ENCODE measurements at regions not wholly inside any gene's neighbourhood (a gene's known extent, or its start where the extent isn't known, plus 50 kb on each side); places are given as distances from the start of the nearest gene placed in this dataset.

DNA sequence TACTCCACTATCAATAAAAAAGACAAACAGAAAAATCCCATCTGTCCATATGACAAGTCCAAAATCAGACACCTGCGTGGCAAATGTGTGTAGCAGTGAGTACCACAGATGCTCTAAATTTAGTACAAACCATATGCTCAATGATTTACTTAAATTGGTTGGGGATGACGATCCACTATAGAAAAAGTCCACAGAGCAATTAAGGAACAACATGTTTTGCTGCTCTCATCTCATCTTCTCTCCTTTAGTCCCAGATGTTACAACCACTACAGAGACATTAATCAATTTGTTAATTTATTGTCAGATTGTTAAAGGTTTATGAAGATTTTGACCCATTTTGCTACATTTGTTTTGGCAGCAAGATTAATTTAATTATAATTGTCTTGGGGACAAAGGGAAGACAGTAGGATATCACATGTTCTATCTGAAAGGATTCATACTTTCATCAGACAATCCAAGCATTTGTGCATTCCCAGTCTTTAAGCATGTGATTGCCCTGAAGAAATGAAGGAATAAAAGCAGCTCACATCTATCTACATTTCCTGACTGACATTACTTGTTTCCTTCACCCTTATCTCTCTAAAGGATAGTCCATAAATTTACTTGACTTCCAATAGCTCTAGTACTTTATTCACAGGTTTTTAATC, 2268.1 kb downstream of the PCDH7 start:
- H3K4me3 ChIP-seq (ENCODE audit: low read length): no peak overlapping the region
- DNase-seq (ENCODE audit: low read depth, low spot score): no peak

DNA sequence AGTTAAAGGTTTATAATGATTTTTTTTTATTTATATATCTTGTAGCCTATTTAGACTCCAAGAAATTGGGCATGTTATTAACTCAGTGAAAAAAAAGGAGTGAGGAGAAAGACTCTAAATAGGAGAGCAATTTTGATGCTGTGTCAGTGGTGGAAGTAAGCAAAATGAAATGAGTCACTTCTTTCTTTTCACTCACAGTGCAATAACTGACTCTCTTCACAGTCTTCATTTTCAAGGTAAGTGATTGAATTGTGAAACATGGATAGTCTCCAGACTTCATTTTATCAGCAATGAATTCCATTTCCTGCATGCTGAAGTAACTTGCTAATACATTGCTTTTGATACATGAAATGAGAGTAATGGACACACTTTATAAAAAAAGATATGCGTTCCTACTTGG, 2271.5 kb downstream of the PCDH7 start:
- H3K4me3 ChIP-seq (ENCODE audit: low read length): no peak overlapping the region
- DNase-seq (ENCODE audit: low read depth, low spot score): no peak

DNA sequence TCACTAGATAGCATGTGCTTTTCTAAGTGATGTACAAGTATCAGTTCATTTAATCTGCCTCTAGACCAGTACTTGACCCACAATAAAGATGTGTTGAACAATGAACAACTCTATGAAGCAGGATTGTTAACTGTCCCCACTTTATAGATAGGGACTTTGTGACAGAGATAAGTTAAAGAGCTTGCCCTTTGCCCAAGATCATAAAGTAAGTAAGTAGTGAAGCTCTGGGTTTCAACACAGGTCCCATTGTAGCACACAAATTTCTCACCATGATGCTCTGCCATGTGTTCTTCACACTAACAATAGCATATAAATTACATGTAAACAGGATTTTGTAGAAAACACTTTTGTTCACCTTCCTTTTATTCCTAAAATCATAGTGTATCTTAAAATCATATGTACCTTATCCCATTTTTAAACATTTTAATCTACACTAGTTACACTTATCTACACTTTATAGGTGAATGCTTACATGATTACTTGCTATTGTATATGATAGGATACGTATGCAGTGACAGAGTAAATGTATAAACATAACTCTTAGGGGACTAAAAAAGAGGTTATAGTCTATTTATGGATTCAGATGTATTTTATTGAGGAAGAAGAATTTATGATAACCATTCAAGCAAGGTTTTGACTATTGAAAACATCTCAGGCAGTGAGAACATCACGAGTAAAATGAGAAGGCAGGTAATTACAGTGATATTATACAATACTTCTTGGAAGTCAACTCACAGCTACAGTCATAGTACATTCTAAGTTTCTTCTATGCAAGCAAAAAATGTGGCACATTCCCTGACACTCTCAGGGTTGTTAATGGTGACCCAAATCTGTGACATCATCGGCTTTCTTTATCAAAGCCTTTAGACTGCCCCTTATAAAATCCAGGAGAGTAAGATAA, 2275.1 kb downstream of the PCDH7 start:
- H3K4me3 ChIP-seq (ENCODE audit: low read length): no peak overlapping the region
- no peak for DNase-seq (ENCODE audit: low read depth, low spot score)

DNA sequence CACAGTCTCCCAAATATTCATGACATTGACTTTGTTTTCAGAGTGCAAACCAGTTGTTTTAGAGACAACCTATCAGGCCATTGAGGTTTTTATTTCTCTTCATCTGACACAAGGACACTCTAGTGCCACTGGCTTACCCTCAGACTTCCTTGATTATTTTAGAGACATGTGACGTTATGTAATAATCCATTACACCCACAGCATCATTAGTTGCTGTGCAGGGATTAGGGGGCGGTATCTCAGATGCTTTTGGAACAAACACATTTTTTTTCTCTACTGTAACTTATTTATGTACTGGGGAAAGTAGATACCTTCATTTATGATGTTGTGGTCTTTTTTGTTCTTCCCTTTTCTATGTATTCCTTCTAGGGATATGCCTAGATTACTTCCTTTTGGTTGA, 2293.1 kb downstream of the PCDH7 start:
- DNase-seq (ENCODE audit: low read depth, low spot score): no peak

DNA sequence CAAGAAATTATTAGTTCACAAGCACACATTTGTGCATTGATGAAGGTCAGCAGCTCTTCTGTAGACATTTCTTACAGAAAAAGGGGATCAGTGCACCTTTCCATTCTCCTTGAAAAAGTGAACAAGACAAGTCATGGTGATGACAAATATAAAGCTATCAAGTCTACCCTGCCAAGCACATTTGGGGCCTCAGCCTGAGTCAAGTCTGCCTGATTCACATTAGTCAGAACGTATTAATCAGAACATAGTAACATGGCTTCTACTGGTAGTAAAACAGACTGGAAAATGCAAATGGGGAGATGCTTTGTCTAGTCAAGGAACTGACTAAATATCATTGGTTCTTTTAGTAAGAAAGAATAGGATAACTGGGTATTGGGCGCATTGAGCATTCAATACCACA, 2305.1 kb downstream of the PCDH7 start:
- H3K4me3 ChIP-seq (ENCODE audit: low read length): no peak overlapping the region
- no peak for DNase-seq (ENCODE audit: low read depth, low spot score)

More for the DNA sequence above, 2293.1 kb downstream of the PCDH7 start:
- H3K4me3 ChIP-seq (ENCODE audit: low read length): no peak overlapping the region

DNA sequence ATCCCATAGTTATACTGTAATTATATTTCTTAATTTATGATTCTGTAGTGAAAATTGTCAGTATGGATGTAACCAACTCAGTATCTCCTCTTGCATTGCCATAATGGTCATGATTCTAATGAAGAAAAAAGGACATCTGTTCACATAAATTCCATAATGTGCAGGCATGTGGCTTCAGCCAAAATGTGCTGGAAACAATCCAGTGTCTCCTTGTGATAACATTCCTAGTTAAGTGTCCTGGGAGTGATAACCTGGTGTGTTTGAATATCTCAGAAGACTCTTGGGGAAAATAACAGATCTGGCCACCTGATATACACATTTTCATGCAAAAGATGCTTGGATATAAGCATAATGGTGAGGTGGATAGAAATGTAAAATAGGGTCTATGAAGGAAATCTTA, 2309.8 kb downstream of the PCDH7 start:
- H3K4me3 ChIP-seq (ENCODE audit: low read length): no peak overlapping the region
- no peak for DNase-seq (ENCODE audit: low read depth, low spot score)

DNA sequence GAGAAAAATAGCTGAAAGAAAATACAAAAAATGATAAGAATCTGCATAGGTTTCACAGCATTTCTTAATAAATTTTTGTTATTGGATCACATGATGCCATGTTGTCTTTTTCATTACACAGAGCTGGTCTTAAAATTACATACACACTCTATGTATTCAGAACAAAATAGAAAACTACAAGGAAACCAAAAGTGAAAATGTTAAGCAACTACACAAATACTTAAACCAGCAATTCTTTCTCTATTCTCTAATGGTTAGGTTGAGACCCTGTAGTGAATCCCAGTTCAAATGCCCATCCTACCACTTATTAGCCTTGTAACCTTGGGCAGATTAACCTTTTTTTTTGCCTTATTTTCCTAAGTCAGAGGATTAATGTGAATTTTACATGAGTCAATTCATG, 2311.2 kb downstream of the PCDH7 start:
- no peak for DNase-seq (ENCODE audit: low read depth, low spot score)
- no peak overlapping the region for H3K4me3 ChIP-seq (ENCODE audit: low read length)

DNA sequence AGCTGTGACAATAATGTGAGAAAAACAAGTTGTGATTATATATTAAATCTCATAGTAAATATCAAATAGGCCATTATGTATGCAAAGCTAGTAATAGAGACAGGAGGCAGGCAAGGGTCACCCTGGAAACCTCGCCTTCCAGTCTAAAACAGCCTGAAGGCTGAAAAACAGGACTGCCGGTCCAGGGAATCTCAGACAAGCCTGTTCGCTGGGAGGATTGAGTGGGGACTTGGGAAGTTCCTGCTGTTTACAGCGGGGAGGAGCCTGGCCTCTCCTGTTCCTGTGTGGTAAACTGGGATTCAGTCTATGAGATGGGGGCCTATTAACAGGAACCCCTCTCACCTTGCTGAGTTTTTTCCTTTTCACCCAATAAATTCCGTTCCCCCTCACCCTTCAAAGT, 2317.3 kb downstream of the PCDH7 start:
- H3K4me3 ChIP-seq (ENCODE audit: low read length): no peak overlapping the region
- no peak for DNase-seq (ENCODE audit: low read depth, low spot score)

DNA sequence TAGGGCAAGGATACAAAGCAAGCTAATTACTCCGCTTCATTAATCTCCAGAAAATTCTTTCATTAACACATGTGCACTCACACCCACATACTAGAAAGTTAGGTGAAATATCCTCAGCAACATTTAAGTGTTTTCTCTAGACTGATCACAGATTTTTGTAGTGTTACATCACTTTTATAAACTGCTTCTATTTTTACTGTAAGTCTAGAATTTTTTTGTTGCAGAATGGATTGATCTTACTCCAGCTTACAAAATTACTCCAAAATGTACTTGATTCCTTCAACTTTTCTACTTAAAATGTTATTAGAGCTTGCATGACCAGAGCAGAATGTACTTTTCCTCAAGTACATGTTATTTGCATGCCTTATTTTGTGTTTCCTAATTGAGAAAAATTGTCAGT, 2325.2 kb downstream of the PCDH7 start:
- no peak for DNase-seq (ENCODE audit: low read depth, low spot score)
- no peak overlapping the region for H3K4me3 ChIP-seq (ENCODE audit: low read length)

DNA sequence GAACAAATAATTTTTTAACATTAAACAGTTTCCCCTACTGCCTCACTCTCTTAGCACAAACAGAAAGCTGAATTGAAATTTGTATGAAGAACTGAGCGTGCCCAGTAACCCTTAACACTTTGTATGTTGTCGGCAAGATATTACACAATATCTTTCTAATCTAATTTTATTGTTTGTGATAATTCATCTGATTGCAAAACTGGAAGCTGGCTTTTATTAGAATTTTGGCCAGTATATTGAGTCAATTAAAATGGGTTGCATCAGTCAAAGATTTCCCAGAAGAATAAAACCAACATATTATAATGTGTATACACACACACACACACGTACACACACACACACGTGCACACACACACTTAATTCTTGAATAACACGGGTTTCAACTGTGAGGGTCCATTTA, 2332.1 kb downstream of the PCDH7 start:
- DNase-seq (ENCODE audit: low read depth, low spot score): no peak
- no peak overlapping the region for H3K4me3 ChIP-seq (ENCODE audit: low read length)

DNA sequence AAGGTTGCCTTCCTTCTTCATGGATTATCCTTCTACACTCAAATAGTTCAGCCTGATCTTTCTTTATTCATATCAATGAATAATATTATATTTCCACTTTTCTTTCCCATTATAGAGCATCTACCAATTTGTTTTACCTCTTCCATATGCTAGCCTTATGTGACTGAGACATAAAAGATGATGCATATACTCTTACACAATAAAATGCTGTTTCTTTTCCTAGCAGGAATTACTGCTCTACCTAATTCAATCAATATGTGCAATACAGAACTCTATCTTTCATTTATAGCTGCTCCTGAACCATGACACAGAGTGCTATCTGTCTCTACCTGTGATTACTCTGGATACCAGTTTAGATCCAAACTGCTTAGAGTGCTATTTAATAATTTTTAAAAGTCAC, 2334.0 kb downstream of the PCDH7 start:
- no peak for DNase-seq (ENCODE audit: low read depth, low spot score)
- no peak overlapping the region for H3K4me3 ChIP-seq (ENCODE audit: low read length)

DNA sequence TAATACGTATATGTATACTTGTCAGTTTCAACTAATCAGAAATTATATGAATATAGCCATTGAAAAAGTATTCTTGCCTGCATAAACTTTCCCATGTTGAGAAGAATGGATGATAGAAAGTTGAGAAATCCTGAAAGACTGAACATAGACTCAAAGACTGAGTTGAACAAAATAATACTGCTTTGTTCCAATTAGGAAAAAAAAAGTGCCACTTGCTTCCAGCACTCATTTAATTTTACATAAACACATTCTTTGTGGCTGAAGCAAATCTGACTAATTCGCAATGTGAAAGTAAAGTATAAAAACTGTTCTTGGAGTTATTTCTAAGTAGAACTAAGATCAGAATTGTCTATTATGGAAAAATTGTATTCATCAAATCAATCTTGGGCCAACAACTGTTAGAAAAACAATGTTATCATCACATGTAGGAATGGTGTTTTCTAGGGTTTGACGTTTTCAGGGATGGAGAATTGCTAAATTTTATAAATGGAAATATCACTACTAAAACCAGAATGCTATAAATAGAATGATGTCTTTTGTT, 2334.6 kb downstream of the PCDH7 start:
- no peak for DNase-seq (ENCODE audit: low read depth, low spot score)

DNA sequence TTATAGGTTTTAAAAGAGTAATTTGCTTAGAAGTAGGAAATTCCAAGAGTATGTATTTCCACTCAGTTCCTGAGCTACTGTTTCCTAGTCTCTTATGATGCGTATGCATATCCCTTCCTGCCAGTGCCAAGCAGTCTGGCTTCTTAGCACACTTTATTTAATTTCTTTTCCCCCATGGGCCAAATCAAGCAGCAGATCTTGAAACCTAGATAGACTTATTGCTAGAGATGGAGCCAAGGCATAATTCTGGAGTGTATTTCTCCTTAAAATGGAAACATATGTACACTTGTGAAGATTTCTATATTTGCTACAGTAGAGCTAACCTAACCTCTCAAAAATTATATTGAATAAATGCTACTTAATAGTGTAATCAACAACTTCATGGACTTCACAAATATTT, 2337.6 kb downstream of the PCDH7 start:
- DNase-seq (ENCODE audit: low read depth, low spot score): no peak
- H3K4me3 ChIP-seq (ENCODE audit: low read length): no peak overlapping the region

More for the DNA sequence above, 2334.6 kb downstream of the PCDH7 start:
- no peak overlapping the region for H3K4me3 ChIP-seq (ENCODE audit: low read length)

DNA sequence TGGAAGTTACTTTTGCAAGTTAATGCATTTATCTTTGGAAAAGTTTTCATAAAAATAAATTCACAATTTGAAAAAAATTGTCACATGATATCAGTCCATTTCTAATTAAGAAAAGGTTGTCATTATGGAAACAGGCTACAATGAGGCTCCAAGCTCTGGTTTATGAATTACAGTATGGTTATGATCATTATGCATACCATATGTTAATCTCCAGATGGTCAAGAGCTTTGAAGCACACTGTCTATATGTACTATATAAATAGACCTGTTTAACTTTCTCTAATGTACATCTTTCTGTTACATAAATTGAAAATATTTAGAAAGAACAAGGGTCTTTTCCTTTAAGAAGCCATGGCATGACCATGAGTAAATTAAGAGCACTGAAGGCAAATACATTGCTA, 2338.8 kb downstream of the PCDH7 start:
- H3K4me3 ChIP-seq (ENCODE audit: low read length): no peak overlapping the region
- DNase-seq (ENCODE audit: low read depth, low spot score): no peak

DNA sequence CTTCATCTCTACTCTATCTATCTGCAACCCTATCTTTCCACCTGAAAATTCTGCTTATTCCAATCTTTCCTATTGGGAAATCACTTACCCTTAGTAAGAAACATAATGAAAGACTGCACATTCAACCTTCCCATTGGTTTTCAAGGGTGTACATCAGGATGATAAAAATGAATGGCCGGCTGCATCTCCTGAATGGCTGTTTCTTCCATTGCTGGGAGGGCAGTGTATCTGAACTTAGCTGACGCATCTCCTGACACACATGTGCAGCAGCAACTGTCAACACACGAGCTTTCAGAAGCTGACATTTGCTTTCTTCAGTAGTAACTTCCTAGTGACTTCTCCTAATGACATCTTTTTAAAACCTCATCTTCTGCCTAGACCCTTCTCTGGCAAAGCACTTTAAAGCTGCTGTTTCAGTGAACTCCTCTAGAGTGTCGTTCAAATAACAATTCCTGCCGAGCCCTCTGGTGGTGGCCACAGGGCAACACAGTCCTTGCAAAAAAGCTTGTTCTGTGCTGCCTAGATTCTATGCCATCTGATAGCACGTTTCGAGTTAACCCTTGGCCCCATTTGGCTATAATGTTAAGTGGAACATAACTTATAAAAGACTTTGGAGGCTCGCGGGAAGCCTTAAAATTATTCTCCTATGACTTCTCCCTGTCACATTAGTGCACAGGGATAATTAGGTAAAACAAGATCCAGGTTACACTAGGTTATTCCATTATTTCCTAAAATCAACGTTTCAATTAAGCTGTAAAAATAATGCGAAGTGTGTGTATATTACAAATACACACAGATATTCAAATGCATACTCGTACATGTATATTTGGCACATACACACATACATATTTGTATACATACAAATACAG, 2340.7 kb downstream of the PCDH7 start:
- DNase-seq (ENCODE audit: low read depth, low spot score): peak; percentile 57

DNA sequence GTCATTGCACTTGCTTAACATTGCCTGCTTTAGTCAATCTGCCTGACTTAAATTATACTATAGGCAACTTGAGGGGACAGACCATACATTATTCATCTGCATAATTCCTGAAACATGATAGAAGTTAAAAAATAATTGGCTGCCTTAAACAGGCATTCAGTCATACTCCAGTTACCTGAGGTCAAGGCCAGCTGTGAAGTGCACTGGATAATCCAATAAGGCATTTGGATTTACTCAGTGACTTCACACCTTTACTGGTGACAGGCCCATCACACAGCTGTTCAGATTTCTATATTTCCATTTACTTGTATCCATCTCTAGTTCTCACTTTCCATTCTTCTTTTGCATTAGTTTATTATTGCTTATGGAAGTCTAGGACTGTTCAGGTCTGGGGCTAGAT, 2341.6 kb downstream of the PCDH7 start:
- DNase-seq (ENCODE audit: low read depth, low spot score): no peak

More for the DNA sequence above, 2340.7 kb downstream of the PCDH7 start:
- H3K4me3 ChIP-seq (ENCODE audit: low read length): no peak overlapping the region

DNA sequence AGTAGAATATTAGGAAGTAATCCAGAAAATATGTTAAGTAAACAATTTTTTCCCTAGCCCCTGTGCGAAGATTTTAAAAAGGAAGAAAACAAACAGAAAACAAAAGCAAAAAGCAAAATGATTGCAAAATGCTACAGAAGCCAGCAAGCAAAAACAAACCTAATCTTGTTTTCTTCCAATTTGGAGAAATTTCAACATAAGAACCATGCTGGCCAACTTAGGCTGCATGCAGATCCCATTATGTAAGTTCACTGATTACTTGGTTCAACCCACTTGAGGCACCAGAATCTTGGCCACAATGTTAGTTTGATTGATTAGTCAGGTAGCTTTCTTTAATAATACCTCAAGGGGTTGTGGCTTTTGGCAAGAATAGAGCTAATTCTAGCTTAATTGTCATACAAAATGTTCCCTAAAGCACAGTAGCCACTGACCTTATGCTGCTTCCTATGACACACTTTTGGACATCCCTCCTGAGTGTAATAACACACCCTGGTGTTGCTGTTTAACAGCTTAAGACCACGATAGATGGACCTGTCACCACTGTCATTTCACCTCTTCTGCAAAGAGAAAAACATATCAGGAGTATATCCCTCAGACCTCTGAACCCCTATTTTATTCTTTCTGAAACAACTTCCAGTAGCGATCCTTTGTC, 2342.1 kb downstream of the PCDH7 start:
- no peak overlapping the region for H3K4me3 ChIP-seq (ENCODE audit: low read length)
- no peak for DNase-seq (ENCODE audit: low read depth, low spot score)

More for the DNA sequence above, 2341.6 kb downstream of the PCDH7 start:
- H3K4me3 ChIP-seq (ENCODE audit: low read length): no peak overlapping the region

DNA sequence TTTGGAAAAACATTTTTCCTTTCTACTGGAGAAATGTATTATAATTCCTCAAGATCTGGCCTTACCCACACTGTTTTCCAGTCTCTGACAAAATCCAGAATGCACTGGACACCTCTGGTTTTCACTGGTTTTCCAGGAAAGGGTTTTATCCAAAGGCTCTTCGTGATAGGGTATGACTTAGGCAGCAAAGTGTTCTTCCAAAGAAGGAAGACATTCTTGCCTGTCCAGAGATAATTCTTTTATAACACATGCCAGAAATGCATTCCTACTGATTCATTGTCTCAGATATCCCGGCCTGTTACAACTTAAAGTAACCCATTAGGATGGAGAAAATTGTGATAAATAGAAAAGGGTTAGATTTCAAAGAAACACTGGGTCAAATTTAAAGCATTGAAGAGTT, 2343.1 kb downstream of the PCDH7 start:
- DNase-seq (ENCODE audit: low read depth, low spot score): no peak
- no peak overlapping the region for H3K4me3 ChIP-seq (ENCODE audit: low read length)

DNA sequence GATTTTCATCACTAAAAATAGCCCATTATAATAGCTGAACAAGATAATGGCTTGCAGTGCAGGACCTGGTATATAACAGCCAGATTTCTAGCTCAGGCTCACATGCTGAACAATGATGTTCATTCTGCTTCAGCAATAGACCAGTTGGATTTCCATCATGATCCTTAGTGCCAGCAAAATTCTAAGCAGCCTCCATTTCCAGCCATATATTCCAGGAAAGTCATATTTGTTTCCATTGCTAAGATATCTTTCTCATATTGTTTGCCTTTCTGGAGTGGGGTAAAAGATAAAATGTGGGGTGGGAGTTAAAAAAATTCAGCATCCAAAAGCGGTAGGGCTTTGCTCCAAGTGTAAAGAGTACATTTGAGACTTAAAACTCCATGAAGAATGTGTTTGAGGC, 2344.1 kb downstream of the PCDH7 start:
- no peak overlapping the region for H3K4me3 ChIP-seq (ENCODE audit: low read length)
- DNase-seq (ENCODE audit: low read depth, low spot score): no peak
